RPMI7951 (cell line): ENCODE measurements at regions not wholly inside any gene's neighbourhood (a gene's known extent, or its start where the extent isn't known, plus 50 kb on each side); places are given as distances from the start of the nearest gene placed in this dataset.

Source experiments
- DNase-seq: peaks from one replicate; pipeline ENCODE4 v3.0.0-alpha.2; 2012; ENCODE audit warnings: low read depth

- no peak for DNase-seq
Measured at GRCh38 chr3:104610730-104611652, 755.7 kb upstream of the ALCAM start.

GRCh38 chr3:104612218-104612617 is 754.5 kb upstream of the ALCAM start:
- DNase-seq: no peak

GRCh38 chr3:104614564-104614963 is 752.1 kb upstream of the ALCAM start:
- DNase-seq: no peak

DNA sequence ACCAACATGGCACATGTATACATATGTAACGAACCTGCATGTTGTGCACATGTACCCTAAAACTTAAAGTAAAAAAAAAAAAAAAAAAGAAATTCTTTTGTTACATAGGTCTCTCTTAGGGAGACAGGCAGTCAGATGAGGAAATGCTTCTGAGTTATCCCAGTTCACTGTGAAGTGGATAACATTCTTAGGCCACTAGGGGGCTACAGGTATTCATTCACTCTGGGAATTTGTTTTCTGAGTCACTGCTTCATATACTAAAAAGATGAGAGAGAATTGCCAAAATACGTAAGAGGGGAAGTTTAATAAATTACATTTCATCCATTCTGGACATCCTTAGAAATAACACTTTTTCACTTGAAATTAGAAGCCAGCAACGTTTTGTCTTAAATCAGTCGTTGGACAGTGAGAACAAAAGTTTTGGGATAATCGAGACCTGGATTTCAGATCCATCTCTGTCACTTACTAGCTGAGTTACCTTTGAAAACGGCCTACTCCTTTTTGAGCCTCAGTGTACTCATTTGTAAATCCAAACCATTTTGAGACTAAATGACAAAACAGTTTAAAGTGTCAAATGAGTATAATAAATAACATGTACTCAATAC is 738.4 kb upstream of the ALCAM start:
- DNase-seq: peak; percentile 57

DNA sequence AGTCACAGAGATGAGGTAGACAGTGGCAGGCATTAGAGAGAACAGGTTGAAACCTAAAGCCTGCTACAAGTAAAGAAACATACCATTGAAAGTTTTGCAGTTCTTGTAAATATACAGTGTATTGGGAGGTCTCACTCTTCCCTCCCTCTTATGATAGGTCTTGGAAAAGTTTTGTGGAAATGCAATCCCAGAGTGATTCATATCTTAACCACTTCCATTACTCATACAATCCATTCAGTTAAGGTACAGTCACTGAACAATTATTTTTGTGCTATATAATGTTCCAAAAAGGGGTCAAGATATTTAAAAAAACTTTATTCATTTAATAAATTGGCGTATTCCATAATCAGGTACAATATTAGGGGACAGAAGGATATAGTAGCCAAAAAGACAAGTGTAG is 737.7 kb upstream of the ALCAM start:
- DNase-seq: peak; percentile 66

- DNase-seq: no peak
Measured at GRCh38 chr3:104631254-104631653, 735.5 kb upstream of the ALCAM start.

DNA sequence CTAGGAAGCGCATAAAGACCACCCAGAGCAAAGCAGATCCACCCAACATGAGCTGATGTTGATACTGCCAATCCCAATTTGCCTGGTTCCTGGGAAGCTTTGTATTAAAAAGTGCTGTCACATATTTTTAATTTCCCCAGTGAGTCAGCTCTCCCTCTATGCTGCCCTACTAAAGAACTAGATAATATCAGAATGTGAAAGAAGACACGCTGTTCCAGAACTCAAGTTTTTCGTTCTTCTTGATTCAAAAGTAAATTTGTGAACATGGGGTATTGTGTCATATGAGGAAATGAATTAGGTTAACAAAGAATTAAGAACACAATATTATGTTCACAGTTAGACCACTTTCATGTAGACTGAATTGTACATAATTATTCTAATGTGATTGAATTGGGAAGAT is 734.2 kb upstream of the ALCAM start:
- DNase-seq: no peak

- DNase-seq: no peak
Measured at GRCh38 chr3:104632947-104633346, 733.8 kb upstream of the ALCAM start.

DNA sequence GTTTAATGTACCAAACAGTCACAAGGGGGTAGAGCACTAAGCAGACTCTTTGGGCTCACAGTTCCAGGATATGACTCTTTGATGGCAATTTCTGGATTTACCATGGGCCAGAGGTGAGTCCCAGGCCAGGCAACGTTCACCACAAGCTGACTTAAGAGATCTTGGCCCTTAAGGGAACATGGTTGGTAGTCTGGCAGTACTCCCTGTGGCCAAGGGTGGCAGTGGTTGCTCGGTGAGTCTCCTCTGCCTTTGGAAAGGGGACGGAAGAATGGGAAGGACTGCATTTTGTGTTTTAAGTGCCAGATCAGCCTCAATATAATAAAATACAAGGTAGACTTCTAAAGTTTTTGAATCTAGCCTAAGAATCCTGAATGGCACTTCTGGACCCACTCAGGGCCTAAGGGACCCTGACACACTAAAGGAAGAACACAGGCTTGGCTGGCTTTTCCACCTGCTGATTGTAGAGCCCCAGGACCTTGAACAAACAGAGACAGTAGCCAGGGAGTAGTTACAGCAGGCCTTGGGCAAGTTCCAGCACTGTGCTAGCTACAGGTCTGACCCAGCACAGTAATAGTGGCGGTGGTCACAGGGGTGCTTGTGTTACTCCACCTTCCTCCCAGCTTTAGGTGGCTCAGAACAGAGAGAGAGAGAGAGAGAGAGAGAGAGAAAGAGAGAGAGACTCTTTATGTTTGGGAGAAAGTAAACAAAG is 730.7 kb upstream of the ALCAM start:
- DNase-seq: no peak

GRCh38 chr3:104642827-104643226 is 723.9 kb upstream of the ALCAM start:
- DNase-seq: no peak

GRCh38 chr3:104646196-104646595 is 720.5 kb upstream of the ALCAM start:
- no peak for DNase-seq

GRCh38 chr3:104648823-104649222 is 717.9 kb upstream of the ALCAM start:
- DNase-seq: no peak

GRCh38 chr3:104669083-104669482 is 697.6 kb upstream of the ALCAM start:
- DNase-seq: no peak

DNA sequence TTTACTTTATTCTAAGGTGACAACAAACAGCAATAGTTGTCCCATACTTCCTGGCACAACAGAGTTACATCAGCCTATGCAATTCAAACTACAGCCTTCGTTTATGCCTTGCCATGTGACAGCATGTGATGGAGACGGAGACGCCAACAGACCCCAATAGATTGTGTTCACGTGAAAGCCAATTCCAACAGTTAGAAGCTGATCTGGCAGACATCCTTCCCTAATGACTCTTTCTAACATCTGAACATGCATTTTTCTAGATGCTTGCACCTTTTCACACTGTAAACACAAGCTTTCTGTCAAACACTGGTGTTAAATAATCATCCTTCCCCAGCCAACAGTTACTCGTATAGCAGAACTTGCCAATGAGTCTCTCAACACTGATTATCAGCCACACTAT is 694.4 kb upstream of the ALCAM start:
- DNase-seq: no peak

- DNase-seq: no peak
Measured at GRCh38 chr3:104673981-104674380, 692.7 kb upstream of the ALCAM start.

GRCh38 chr3:104676241-104676640 is 690.5 kb upstream of the ALCAM start:
- no peak for DNase-seq

DNA sequence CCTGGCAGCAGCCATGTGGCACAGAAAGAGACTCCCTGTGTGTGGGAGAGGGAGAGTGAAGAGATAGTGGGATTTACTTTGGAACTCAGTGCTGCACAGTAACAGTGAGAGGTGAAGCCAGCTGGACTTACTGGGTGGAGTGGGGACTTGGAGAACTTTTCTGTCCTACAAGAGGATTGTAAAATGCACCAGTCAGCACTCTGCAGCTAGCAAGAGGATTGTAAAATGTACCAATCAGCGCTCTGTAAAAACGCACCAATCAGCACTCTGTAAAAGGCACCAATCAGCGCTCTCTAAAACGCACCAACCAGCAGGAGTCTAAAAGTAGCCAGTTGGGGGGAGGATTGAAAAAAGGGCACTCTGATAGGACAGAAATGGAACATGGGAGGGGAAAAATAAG is 688.8 kb upstream of the ALCAM start:
- DNase-seq: no peak

DNA sequence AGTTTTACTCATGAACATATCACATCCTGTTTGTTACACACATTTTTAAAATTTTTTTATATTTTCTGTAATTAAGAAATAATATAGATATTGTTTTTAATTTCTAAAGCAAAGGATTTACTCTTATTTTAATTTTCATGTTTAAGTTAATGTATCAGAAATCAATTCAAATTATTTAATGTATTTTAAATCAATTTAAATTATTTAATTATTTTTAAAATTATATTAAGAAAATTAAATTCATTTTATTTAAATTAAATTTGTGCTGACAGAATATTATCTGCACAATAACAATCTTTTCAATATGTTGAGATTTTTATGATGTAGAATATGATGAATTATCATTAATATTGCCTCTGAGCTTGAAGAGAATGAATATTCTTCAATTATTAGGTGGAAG is 681.2 kb upstream of the ALCAM start:
- DNase-seq: no peak

GRCh38 chr3:104687362-104687761 is 679.3 kb upstream of the ALCAM start:
- no peak for DNase-seq

GRCh38 chr3:104696470-104696869 is 670.2 kb upstream of the ALCAM start:
- DNase-seq: no peak

DNA sequence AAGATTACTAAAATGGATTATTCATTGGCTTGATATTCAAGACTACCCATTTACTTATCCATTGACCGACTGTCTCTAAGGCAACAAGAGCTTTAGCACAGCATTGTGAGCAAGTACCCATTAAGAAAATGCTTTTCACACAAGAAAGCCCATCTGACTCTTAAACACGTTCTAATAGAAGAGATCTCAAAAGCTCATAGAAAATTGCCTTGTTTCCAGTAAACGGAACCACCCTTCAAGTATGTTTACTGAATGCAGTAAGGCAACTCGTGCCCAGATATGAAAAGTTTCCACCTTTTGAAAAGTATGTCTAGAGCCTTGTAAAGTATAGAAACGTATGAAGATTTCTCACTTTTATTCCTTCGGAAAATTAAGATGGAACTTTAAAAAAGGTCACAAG is 655.3 kb upstream of the ALCAM start:
- no peak for DNase-seq

DNA sequence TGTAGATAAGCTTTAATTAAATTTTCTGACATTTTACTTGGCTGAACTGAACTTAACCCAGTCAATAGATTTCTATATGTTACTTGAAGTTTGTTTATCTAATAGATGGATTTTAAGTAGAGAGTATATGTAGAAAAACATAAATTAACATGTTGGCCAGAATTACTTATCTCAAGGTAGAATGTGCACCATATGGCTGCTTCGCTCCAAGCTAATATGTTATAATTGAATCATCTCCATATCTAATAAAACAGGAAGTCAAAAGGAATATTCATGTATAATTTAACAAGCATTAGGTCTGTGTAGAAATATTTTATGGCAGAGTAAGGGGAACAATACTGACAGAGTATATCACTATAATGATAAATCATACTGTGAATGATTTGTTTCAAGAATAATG is 650.7 kb upstream of the ALCAM start:
- no peak for DNase-seq

- DNase-seq: no peak
Measured at GRCh38 chr3:104717828-104718196, 648.9 kb upstream of the ALCAM start.
